Naive thymus-derived CD4-positive, alpha-beta T cell (primary cell): ENCODE measurements at regions not wholly inside any gene's neighbourhood (a gene's known extent, or its start where the extent isn't known, plus 50 kb on each side); places are given as distances from the start of the nearest gene placed in this dataset.
"Not testable (repeated sequence)": the region's sequence is repeated elsewhere in the genome, so short reads cannot be mapped to it uniquely, and the experiment has no call there.

Experiments used
- ATAC-seq: fragments of 150-1000 bp; cut with Tn5 transposase; 2 replicates; pipeline ENCODE4 v1.10.0; 2021; ENCODE audit warnings: mild to moderate bottlenecking, moderate library complexity
- CTCF ChIA-PET: fragments of 350-600 bp; sonication (Branson Sonifier 250); formaldehyde crosslinking; loops from one replicate; lab custom pipeline; 2021; ENCODE audit warnings: antibody characterized with exemption; lab: Charles Lee
- POLR2A ChIA-PET: fragments of 350-600 bp; sonication (Branson Sonifier 250); formaldehyde crosslinking; loops from one replicate; lab custom pipeline; 2021; ENCODE audit warnings: antibody characterized with exemption, inconsistent platforms; lab: Charles Lee
- DNase-seq, 9 donors: peaks; one replicate each; pipeline versions ENCODE4 v3.0.0 to v3.0.0-alpha.2; 2020 to 2022; ENCODE audit warnings: mixed read lengths in 1 of 9
- H3K27ac ChIP-seq: one replicate; pipeline ENCODE4 v1.7.0; 2013; ENCODE audit warnings: mild to moderate bottlenecking, low read depth, low read length, moderate library complexity
- H3K27me3 ChIP-seq, 2 donors: one replicate each; pipeline ENCODE4 v1.7.0; 2013; ENCODE audit warnings: low read length in 2 of 2, mild to moderate bottlenecking in 2 of 2, moderate library complexity in 2 of 2; ENCODE audit not compliant: control insufficient read depth in 2 of 2, insufficient read depth in 2 of 2
- H3K36me3 ChIP-seq, 3 experiments: 1 replicate in 2 of 3; 2 replicates in 1 of 3; pipeline ENCODE4 v1.7.0; 2013; ENCODE audit warnings: low read length in 3 of 3, mild to moderate bottlenecking in 3 of 3, moderate library complexity in 1 of 3; ENCODE audit not compliant: insufficient read depth in 3 of 3, control insufficient read depth in 2 of 3
- H3K4me1 ChIP-seq, 2 donors: one replicate each; pipeline ENCODE4 v1.7.0; 2013; ENCODE audit warnings: low read length in 2 of 2, mild to moderate bottlenecking in 2 of 2, moderate library complexity in 1 of 2; ENCODE audit not compliant: control insufficient read depth in 2 of 2, insufficient read depth in 2 of 2
- H3K4me3 ChIP-seq: 2 replicates; pipeline ENCODE4 v1.7.0; 2013; ENCODE audit warnings: mild to moderate bottlenecking, low read length
- H3K9me3 ChIP-seq, 3 experiments: 1 replicate in 2 of 3; 2 replicates in 1 of 3; pipeline ENCODE4 v1.7.0; 2013; ENCODE audit warnings: low read length in 3 of 3; ENCODE audit not compliant: control insufficient read depth in 2 of 3
- H3K27ac Mint-ChIP-seq, 9 donors: one replicate each; pipeline ENCODE4 v1.8.0; 2020 to 2022; ENCODE audit warnings: mixed read lengths in 9 of 9, mild to moderate bottlenecking in 8 of 9, moderate library complexity in 5 of 9, inconsistent platforms in 2 of 9
- H3K27me3 Mint-ChIP-seq, 5 donors: one replicate each; pipeline ENCODE4 v1.8.0; 2021 to 2022; ENCODE audit warnings: mixed read lengths in 5 of 5, mild to moderate bottlenecking in 1 of 5
- H3K36me3 Mint-ChIP-seq, 5 donors: one replicate each; pipeline ENCODE4 v1.8.0; 2020 to 2022; ENCODE audit warnings: mixed read lengths in 5 of 5, mild to moderate bottlenecking in 3 of 5, inconsistent platforms in 1 of 5
- H3K4me1 Mint-ChIP-seq, 7 donors: one replicate each; pipeline ENCODE4 v1.8.0; 2020 to 2022; ENCODE audit warnings: mixed read lengths in 7 of 7, mild to moderate bottlenecking in 3 of 7, inconsistent platforms in 1 of 7
- H3K4me3 Mint-ChIP-seq, 10 donors: one replicate each; pipeline ENCODE4 v1.8.0; 2020 to 2022; ENCODE audit warnings: mild to moderate bottlenecking in 10 of 10, mixed read lengths in 10 of 10, moderate library complexity in 6 of 10, inconsistent platforms in 2 of 10
- H3K9me3 Mint-ChIP-seq, 11 donors: one replicate each; pipeline ENCODE4 v1.8.0; 2020 to 2022; ENCODE audit warnings: mixed read lengths in 11 of 11, mild to moderate bottlenecking in 4 of 11, inconsistent platforms in 1 of 11, moderate library complexity in 1 of 11
- intact Hi-C, 2 donors: fragments of 100-400 bp; cut with micrococcal nuclease; formaldehyde crosslinking; loops; one replicate each; pipeline ENCODE4 v1.15.1; 2023

DNA sequence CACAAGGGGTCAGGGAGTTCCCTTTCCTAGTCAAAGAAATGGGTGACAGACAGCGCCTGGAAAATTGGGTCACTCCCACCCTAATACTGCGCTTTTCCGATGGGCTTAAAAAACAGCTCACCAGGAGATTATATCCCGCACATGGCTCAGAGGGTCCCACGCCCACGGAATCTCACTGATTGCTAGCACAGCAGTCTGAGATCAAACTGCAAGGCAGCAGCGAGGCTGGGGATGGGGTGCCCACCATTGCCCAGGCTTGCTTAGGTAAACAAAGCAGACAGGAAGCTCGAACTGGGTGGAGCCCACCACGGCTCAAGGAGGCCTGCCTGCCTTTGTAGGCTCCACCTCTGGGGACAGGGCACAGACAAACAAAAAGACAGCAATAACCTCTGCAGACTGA, 56.4 kb upstream of the SLC22A9 start:
- ATAC-seq, H3K4me3 ChIP-seq, H3K9me3 ChIP-seq, CTCF ChIA-PET, H3K36me3 ChIP-seq, H3K4me1 ChIP-seq, H3K27ac Mint-ChIP-seq, intact Hi-C loops, H3K4me3 Mint-ChIP-seq, H3K4me1 Mint-ChIP-seq, DNase-seq, H3K27me3 ChIP-seq, H3K27ac ChIP-seq: not testable (repeated sequence)
- Mint-ChIP-seq H3K9me3 (peaks cover 6 to 57% (median 18%) of the 10 kb centered on the region in 11 donors), H3K36me3 (peaks cover 2 to 11% (median 11%) of the 10 kb centered on the region in 5 donors), H3K27me3 (peaks cover 0 to 47% (median 31%) of the 10 kb centered on the region in 5 donors)
- POLR2A ChIA-PET = interaction anchor here (0.6 kb wide), 1 partner anchor 271 kb away, joined by 7 read pairs; no protein-coding TSS in a partner anchor

DNA sequence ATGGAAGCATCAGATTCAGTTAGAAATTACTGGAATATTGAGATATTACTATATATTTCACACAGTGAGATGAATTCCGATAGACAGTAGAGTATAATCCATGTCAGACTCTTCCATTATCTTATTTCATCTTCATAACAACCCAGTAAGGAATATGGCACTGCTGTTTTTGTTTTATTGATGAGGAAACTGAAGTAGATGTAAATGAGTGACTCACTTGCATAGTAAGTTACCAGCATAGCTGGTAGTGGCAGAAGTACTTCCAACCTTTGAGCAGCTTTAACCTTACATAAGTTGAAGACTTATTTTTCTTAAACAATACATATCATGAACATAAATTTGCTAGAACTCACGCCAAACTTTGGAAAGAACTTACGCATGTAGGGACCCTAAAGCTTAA, 54.9 kb upstream of the SLC22A25 start:
- Histone ChIP-seq H3K4me1 (no peaks in the 10 kb centered on the region), H3K27ac (no peak overlapping the region), H3K9me3 (no peaks in the 10 kb centered on the region), H3K36me3 (no peaks in the 10 kb centered on the region), H3K27me3 (no peaks in the 10 kb centered on the region), H3K4me3 (no peak overlapping the region)
- ATAC-seq (no peak), DNase-seq (no peak)
- Mint-ChIP-seq H3K9me3 (peaks cover 2 to 32% (median 17%) of the 10 kb centered on the region in 11 donors), H3K4me1 (no peaks in the 10 kb centered on the region), H3K27ac (no peak overlapping the region), H3K4me3 (no peak overlapping the region), H3K27me3 (peaks cover 7 to 32% (median 16%) of the 10 kb centered on the region in 5 donors), H3K36me3 (peaks cover 0 to 5% (median 0%) of the 10 kb centered on the region in 5 donors)
- ChIA-PET CTCF (no interaction called here), POLR2A (no interaction called here)
- intact Hi-C loops = no loop called here
